Stimulated activated CD4-positive, alpha-beta T cell treated with anti-CD3 and anti-CD28 coated beads, Interleukin-12 subunit alpha, Interleukin-12 subunit beta, amount 100 ng/mL, for 4 hours (primary cell): ENCODE measurements at regions not wholly inside any gene's neighbourhood (a gene's known extent, or its start where the extent isn't known, plus 50 kb on each side); places are given as distances from the start of the nearest gene placed in this dataset.
"Not testable (repeated sequence)": the region's sequence is repeated elsewhere in the genome, so short reads cannot be mapped to it uniquely, and the experiment has no call there.

Experiments used
- DNase-seq: peaks from one replicate; pipeline ENCODE4 v3.0.0-alpha.2; 2020

- DNase-seq: no peak
Measured at GRCh38 chr20:24418731-24419130, 50.7 kb upstream of the SYNDIG1 start.

GRCh38 chr20:24417485-24417884, 51.9 kb upstream of the SYNDIG1 start:
- DNase-seq: no peak

- DNase-seq: not testable (repeated sequence)
Measured at GRCh38 chr20:24415444-24415843, 54.0 kb upstream of the SYNDIG1 start.

GRCh38 chr20:24411834-24412216, 57.6 kb upstream of the SYNDIG1 start:
- no peak for DNase-seq

- no peak for DNase-seq
Measured at GRCh38 chr20:24411003-24411833, 58.2 kb upstream of the SYNDIG1 start.

- no peak for DNase-seq
Measured at GRCh38 chr20:24407151-24407550, 62.3 kb upstream of the SYNDIG1 start.

GRCh38 chr20:24406750-24407149, 62.7 kb upstream of the SYNDIG1 start:
- no peak for DNase-seq

GRCh38 chr20:24406251-24406650, 63.2 kb upstream of the SYNDIG1 start:
- no peak for DNase-seq

- no peak for DNase-seq
Measured at GRCh38 chr20:24405810-24406209, 63.6 kb upstream of the SYNDIG1 start.

- DNase-seq: no peak
Measured at GRCh38 chr20:24403406-24403805, 66.0 kb upstream of the SYNDIG1 start.

- DNase-seq: no peak
Measured at GRCh38 chr20:24402188-24402587, 67.2 kb upstream of the SYNDIG1 start.

GRCh38 chr20:24395151-24395550, 74.3 kb upstream of the SYNDIG1 start:
- DNase-seq: no peak

GRCh38 chr20:24393903-24394302, 75.5 kb upstream of the SYNDIG1 start:
- DNase-seq: no peak

- no peak for DNase-seq
Measured at GRCh38 chr20:24392612-24393011, 76.8 kb upstream of the SYNDIG1 start.

- no peak for DNase-seq
Measured at GRCh38 chr20:24389686-24390085, 79.7 kb upstream of the SYNDIG1 start.

- DNase-seq: no peak
Measured at GRCh38 chr20:24388828-24389380, 80.5 kb upstream of the SYNDIG1 start.

- DNase-seq: no peak
Measured at GRCh38 chr20:24385547-24385946, 83.9 kb upstream of the SYNDIG1 start.

- no peak for DNase-seq
Measured at GRCh38 chr20:24384865-24385264, 84.6 kb upstream of the SYNDIG1 start.

- DNase-seq: no peak
Measured at GRCh38 chr20:24382743-24383142, 86.7 kb upstream of the SYNDIG1 start.

GRCh38 chr20:24382331-24382730, 87.1 kb upstream of the SYNDIG1 start:
- no peak for DNase-seq

GRCh38 chr20:24381886-24382285, 87.5 kb upstream of the SYNDIG1 start:
- no peak for DNase-seq

- no peak for DNase-seq
Measured at GRCh38 chr20:24379484-24379927, 89.9 kb upstream of the SYNDIG1 start.

- no peak for DNase-seq
Measured at GRCh38 chr20:24378661-24379483, 90.6 kb upstream of the SYNDIG1 start.
